NCI-H187 treated with DMSO at 0.1 percent for 48 hours (cell line): ENCODE measurements at regions not wholly inside any gene's neighbourhood (a gene's known extent, or its start where the extent isn't known, plus 50 kb on each side); places are given as distances from the start of the nearest gene placed in this dataset.
"Not testable (repeated sequence)": the region's sequence is repeated elsewhere in the genome, so short reads cannot be mapped to it uniquely, and the experiment has no call there.

Source experiments
- DNase-seq: peaks from one replicate; lab custom pipeline; 2025; lab: John Stamatoyannopoulos, UW

GRCh38 chr12:72162875-72163274 is 109.3 kb upstream of the TRHDE start:
- no peak for DNase-seq

- no peak for DNase-seq
These were observed 103.3 kb upstream of the TRHDE start for GRCh38 chr12:72168851-72169250.

- DNase-seq = no peak
These were observed 98.2 kb upstream of the TRHDE start for GRCh38 chr12:72173974-72174373.

- DNase-seq = no peak
These were observed 93.9 kb upstream of the TRHDE start for GRCh38 chr12:72178244-72178643.

- no peak for DNase-seq
These were observed 93.3 kb upstream of the TRHDE start for GRCh38 chr12:72178871-72179270.

GRCh38 chr12:72179841-72180240 is 92.3 kb upstream of the TRHDE start:
- DNase-seq = no peak

- DNase-seq = not testable (repeated sequence)
These were observed 87.1 kb upstream of the TRHDE start for GRCh38 chr12:72184971-72185533.

GRCh38 chr12:72189266-72189665 is 82.9 kb upstream of the TRHDE start:
- no peak for DNase-seq

- DNase-seq = no peak
These were observed 80.4 kb upstream of the TRHDE start for GRCh38 chr12:72191761-72192160.

GRCh38 chr12:72197790-72198189 is 74.4 kb upstream of the TRHDE start:
- no peak for DNase-seq

GRCh38 chr12:72201457-72201856 is 70.7 kb upstream of the TRHDE start:
- no peak for DNase-seq

GRCh38 chr12:72203764-72204335 is 68.3 kb upstream of the TRHDE start:
- DNase-seq = no peak

- DNase-seq = no peak
These were observed 65.1 kb upstream of the TRHDE start for GRCh38 chr12:72207079-72207478.

GRCh38 chr12:72207486-72208409 is 64.4 kb upstream of the TRHDE start:
- DNase-seq = no peak

GRCh38 chr12:72209086-72209485 is 63.1 kb upstream of the TRHDE start:
- no peak for DNase-seq

- no peak for DNase-seq
These were observed 58.0 kb upstream of the TRHDE start for GRCh38 chr12:72214163-72214562.

GRCh38 chr12:72215287-72215686 is 56.9 kb upstream of the TRHDE start:
- not testable (repeated sequence) for DNase-seq

- no peak for DNase-seq
These were observed 52.2 kb upstream of the TRHDE start for GRCh38 chr12:72219937-72220336.
